HEK293T (cell line): ENCODE measurements at regions not wholly inside any gene's neighbourhood (a gene's known extent, or its start where the extent isn't known, plus 50 kb on each side); places are given as distances from the start of the nearest gene placed in this dataset.

Experiments used
- ARNT ChIP-seq: fragments of 450-650 bp; IDR thresholded peaks from 2 replicates; pipeline ENCODE4 v1.6.1; 2017; ENCODE audit warnings: mild to moderate bottlenecking
- BHLHE40 ChIP-seq: fragments of 450-650 bp; IDR thresholded peaks from 2 replicates; pipeline ENCODE4 v1.6.1; 2016; ENCODE audit warnings: mild to moderate bottlenecking, moderate library complexity, borderline replicate concordance
- ELF4 ChIP-seq: fragments of 450-650 bp; IDR thresholded peaks from 2 replicates; pipeline ENCODE4 v1.6.1; 2017; ENCODE audit warnings: antibody characterized with exemption
- FOXK2 ChIP-seq: fragments of 450-650 bp; IDR thresholded peaks from 2 replicates; pipeline ENCODE4 v1.6.1; 2016; ENCODE audit warnings: mild to moderate bottlenecking
- FOXM1 ChIP-seq: fragments of 450-650 bp; IDR thresholded peaks from 2 replicates; pipeline ENCODE4 v1.6.1; 2017; ENCODE audit warnings: mild to moderate bottlenecking, borderline replicate concordance
- SP1 ChIP-seq: fragments of 450-650 bp; IDR thresholded peaks from 2 replicates; pipeline ENCODE4 v1.6.1; 2017
- SUZ12 ChIP-seq: fragments of 450-650 bp; IDR thresholded peaks from 2 replicates; pipeline ENCODE4 v1.6.1; 2016; ENCODE audit warnings: mild to moderate bottlenecking
- ZNF384 ChIP-seq: fragments of 450-650 bp; IDR thresholded peaks from 2 replicates; pipeline ENCODE4 v1.6.1; 2016

DNA sequence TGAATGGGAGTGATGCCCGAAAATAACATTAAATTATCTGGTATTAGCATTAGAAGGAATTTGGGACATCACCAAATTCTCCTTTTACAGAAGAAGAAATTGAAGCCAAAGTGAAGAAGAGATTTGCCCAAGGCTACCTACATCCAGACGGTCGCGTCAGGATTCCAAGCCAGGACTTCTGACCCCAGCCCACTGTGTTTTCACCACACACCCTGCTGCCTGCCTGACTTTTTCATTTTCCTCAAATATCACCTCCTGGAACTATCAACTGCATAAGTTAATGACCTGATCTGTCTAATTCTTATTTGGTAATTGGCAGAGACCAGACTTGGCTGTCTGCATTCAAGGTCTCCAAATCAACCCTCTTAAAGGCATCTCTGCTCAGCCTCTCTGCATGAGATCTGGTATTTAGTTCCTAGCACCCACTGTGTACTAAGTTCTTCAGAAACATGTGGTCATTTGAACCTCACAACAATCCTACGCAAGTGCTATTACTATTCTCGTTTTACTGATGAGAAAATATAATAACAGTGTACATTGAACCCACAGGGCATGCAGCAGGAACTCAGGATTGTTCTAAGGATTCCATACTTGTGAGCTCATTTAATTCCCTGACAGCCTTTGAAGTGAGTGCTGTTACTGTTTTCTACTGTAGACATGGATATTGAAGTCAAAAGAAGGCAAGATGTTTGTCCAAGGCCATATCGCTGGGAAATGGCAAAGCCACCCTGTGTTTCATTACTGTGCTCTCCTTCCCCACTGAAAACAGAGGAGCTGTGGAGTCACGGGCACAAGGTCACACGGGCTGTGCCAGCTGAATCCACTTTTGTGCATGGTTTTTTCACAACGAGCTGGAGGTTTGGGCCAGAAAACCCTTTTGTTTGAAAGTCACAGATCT is 195.2 kb upstream of the C1QTNF7 start:
- TF ChIP-seq ZNF384, result no peak
- TF ChIP-seq FOXM1, result no peak
- no peak for TF ChIP-seq BHLHE40
- TF ChIP-seq SUZ12, result no peak
- no peak for TF ChIP-seq ARNT
- TF ChIP-seq SP1, result no peak
- TF ChIP-seq FOXK2, result no peak
- no peak for TF ChIP-seq ELF4
